HG03439 (cell line): ENCODE measurements at regions not wholly inside any gene's neighbourhood (a gene's known extent, or its start where the extent isn't known, plus 50 kb on each side); places are given as distances from the start of the nearest gene placed in this dataset.
"Not testable (repeated sequence)": the region's sequence is repeated elsewhere in the genome, so short reads cannot be mapped to it uniquely, and the experiment has no call there.

Experiments
- ATAC-seq: cut with Tn5 transposase; IDR thresholded peaks from one replicate; pipeline ENCODE4 v1.9.1; 2021; ENCODE audit warnings: mild to moderate bottlenecking, moderate library complexity; ENCODE audit not compliant: unreplicated experiment

GRCh38 chr10:36458437-36458836 lies 667.0 kb upstream of the ANKRD30A start:
- not testable (repeated sequence) for ATAC-seq

DNA sequence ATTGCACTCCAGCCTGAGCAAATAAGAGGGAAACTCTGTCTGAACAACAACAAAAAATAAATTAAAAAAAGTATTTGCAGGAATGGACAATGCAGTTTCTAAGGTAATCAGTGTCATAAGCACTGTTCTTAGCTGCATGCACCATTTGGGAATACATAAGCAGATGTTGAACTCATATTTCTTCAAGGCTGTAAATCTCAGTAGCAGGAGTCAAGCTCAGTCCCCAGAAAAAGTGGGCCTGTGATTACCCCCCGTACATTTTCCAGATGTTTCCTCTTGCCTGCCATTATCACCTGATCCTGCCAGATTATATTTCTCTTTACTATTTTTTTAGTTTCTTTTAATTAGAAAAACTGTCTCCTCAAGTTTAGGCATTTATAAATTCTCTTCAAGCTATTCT lies 667.6 kb upstream of the ANKRD30A start:
- no peak for ATAC-seq

DNA sequence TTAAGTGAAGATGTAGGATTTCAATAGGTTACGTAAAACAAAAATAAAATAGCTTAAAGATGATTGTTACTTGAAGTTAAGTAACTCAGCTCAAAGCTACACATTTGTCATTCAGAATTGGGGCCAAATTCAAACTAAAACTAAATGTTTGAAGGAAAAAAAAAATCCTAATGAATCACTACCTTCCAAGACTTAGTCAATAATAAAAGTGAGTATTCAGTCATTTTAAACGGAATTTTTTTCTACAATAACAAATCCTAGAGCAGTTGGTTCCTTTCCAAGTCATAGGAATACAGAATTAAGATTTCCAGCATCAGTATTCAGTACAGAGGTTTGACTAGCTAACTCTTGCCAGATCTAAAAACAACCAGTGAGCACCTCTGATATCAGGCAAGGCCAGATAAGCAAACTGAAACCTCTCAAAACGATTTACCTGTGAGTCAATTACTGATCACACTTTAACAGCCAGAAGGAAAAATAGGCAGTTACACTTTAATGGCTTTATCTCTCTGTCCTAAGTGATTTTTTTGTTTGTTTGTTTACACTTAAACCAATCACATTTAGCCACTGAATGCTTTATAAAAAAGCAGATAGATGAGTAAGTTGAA lies 669.8 kb upstream of the ANKRD30A start:
- ATAC-seq, result no peak

DNA sequence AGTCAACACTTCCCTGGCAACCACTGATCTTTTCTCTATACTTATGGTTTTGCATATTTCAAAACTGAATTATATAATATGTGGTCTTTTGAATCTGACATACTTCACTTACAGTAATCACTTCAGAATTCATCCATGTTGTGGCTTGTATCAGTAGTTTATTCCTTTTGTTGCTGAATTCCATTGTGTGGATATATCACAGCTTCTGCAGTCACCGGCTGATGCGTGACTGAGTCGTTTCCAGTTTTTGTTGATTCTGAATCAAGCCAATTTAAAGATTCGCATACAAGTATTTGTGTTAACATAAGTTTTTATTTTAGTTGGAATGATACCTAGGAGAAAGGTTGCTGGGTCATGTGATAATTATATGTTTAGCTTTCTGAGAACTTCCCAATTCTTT lies 672.5 kb upstream of the ANKRD30A start:
- ATAC-seq, result no peak

- ATAC-seq, result no peak
These were observed 673.9 kb upstream of the ANKRD30A start for GRCh38 chr10:36451391-36451970.

DNA sequence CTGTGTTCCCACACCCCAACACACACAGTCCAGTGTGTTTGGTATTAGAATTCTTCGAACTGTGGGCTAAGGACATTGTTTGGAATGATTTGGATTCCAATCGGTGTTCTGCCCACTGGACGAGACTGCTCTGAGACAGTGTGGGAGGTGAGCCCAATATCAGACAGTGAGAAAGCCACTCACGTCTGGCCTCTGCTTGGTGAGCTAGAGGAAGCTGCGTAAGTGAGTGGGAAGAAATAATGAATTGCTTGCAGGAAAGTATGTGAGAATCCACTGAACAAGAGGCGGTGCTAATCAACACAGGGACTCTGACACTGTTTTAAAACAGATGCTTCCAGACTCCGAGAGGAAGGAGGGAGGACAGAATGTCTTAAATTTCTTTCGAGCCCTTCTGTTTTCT lies 675.0 kb upstream of the ANKRD30A start:
- no peak for ATAC-seq

- no peak for ATAC-seq
These were observed 676.4 kb upstream of the ANKRD30A start for GRCh38 chr10:36448760-36449691.

DNA sequence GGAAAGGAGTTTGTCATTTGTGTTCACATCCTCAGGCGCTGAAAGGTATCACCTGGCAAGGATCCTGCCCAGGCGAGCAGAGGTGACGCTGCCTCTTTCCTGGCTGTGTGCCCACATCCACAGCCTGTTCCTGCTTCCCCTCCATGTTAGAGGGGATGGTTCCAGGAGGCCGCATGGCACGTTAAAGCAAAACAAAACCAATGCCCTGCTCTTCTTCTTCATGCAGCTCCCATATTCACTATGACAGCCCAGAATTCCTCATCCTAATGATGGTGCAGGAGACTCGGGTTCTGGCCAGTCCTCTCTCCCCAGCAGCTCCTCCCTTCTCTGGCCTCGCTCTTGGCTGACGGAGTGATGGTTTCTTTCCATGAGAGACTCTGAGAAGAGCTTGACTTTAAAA lies 678.5 kb upstream of the ANKRD30A start:
- no peak for ATAC-seq

DNA sequence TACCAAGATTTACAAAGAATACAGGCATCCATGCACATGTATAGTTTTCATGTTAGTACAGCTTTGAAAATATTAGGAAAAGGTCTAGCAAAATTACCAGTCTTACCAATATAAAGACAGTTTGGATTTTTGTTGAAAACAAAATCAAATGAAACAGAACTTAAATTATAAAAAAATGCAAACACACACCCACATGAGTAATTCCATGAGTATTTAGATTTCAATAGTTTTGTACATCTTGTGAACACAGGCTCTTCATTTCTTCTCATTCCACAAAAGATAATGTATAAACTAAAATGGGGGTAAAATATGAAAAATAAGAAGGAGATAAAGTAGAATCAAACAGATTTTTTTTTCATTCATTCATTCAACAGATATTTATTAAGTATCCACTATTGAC lies 682.2 kb upstream of the ANKRD30A start:
- no peak for ATAC-seq

DNA sequence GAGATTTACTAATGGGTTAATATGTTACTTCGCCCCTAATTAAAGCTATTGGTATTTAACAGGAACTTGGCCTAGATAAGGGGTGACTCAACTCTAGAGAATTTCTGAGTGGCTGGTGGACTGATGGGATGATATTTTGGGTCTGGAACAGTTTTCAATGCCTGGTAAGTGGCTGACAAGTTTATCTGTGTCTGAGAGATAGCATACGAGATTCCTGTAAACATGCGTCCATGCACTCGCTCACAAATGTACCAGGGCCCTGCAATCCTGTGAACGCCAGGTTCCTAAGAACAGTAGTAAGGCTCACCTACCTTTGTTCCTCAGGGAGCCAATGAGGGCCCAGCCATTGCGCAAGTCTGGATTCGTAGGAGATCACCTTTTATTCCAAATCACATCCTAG lies 683.8 kb upstream of the ANKRD30A start:
- ATAC-seq, result no peak

GRCh38 chr10:36440539-36440938 lies 684.9 kb upstream of the ANKRD30A start:
- ATAC-seq, result no peak

DNA sequence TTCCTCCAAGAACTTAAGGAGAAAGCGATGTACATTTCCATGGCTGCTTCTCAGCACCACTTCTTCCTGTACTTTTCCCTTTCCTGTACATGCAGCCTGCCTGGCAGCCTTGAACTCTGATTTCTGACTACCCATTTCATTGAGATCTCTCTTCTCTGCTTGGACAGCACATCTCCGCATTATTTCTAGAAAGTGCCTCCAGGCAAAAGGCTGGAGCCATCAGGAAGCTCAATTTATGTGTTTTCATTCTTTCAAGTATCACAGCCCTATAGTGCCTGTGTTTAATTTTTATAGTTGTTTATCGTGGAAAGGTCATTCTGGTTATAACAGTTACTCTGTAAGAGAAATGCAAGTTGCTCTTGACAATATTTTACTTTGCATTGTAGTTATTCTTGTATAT lies 688.0 kb upstream of the ANKRD30A start:
- ATAC-seq, result no peak

GRCh38 chr10:36428507-36428906 lies 696.9 kb upstream of the ANKRD30A start:
- no peak for ATAC-seq

GRCh38 chr10:36425131-36425797 lies 700.1 kb upstream of the ANKRD30A start:
- ATAC-seq, result no peak

DNA sequence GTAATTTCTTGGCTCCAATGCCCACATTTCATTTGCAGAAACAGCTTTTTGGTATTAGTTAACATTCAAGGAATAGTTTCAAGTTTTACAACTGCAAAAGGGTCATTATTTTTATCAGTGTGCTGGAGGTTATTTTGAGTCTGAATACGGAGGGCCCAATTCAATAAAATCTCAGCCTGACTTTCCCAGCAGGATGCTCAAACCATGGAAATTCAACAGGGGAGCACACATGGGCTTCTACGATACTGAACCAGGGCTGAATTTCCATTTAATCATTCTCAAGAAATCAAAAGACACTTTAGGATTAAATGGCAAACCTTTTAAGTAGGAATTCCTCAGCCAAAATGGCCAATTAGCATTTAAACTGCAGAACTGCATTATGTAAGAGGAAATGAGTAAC lies 700.9 kb upstream of the ANKRD30A start:
- no peak for ATAC-seq

GRCh38 chr10:36423821-36424248 lies 701.6 kb upstream of the ANKRD30A start:
- ATAC-seq, result no peak

GRCh38 chr10:36421992-36422391 lies 703.4 kb upstream of the ANKRD30A start:
- no peak for ATAC-seq

DNA sequence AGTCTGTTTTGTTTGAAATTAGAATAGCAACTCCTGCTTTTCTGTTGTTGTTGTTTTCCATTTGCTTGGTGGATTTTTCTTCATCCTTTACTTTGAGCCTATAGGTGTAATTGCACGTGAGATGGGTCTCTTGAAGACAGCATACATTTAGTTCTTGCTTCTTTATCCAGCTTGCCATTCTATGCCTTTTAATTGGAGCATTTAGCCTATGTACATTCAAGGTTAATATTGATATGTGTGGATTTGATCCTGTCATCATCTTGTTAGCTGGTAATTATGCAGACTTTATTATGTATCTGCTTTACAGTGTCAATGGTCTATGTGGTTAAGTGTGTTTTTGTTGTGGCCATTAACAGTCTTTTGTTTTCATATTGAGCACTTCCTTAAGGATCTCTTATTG lies 708.9 kb upstream of the ANKRD30A start:
- ATAC-seq, result no peak

DNA sequence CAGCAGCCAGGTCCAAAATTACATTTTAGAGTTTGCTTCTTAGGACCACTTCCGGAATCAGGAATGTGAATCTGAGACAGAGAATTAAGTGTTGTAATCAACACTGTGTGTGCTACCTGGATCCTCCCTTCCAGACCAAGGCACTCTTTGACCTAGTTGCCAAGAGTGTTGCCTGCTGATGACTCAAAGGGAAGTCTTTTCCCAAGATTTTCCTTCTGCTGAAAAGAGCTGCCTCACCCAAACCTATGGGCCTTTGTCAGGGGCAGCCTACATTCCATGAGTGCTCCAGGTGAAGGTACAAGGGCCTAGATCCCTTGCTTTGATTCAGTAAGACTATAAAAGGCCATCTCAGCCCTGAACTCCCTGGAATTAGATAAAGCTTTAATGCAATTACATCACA lies 712.5 kb upstream of the ANKRD30A start:
- no peak for ATAC-seq

GRCh38 chr10:36400238-36400637 lies 725.2 kb upstream of the ANKRD30A start:
- not testable (repeated sequence) for ATAC-seq

DNA sequence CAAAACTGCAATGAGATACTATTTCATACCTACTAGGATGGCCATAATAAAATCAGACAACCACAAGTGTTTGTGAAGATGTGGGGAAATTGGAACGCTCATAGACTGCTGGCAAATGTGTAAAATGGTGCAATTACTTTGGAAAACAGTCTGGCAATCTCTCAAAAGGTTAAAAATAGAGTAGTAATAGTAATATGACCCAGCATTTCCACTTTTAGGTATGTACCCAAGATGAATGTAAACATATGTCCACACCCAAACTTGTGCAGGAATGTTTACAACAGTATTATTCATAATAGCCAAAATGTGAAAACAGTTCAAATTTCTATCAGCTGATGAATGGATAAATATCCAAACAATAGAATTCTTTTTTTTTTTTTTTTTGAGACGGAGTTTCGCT lies 731.6 kb upstream of the ANKRD30A start:
- ATAC-seq, result no peak
